ENCODE measurements at regions not wholly inside any gene's neighbourhood (a gene's known extent, or its start where the extent isn't known, plus 50 kb on each side); places are given as distances from the start of the nearest gene placed in this dataset.

- TF ChIP-seq CTCF (IDR thresholded peaks at IDR 0.05) (no peak), POLR2A (IDR thresholded peaks at IDR 0.05) (no peak)
Observed at GRCh38 chr9:107612136-107612535, 122.6 kb upstream of the KLF4 start.

All from right lobe of liver (tissue), 4 donors.